Fibroblast of lung (primary cell): ENCODE measurements at regions not wholly inside any gene's neighbourhood (a gene's known extent, or its start where the extent isn't known, plus 50 kb on each side); places are given as distances from the start of the nearest gene placed in this dataset.

Experiments
- DNase-seq, 2 donors: peaks; one replicate each; pipeline versions ENCODE4 v3.0.0 to v3.0.0-alpha.2; 2010; ENCODE audit warnings: low read depth in 2 of 2
- H2AFZ ChIP-seq: 2 replicates; pipeline ENCODE4 v1.5.1; 2012; ENCODE audit warnings: low read length, control low read depth, inconsistent platforms
- H3K27ac ChIP-seq: 2 replicates; pipeline ENCODE4 v1.5.1; 2011; ENCODE audit warnings: low read length, control low read depth; ENCODE audit not compliant: insufficient read depth
- H3K27me3 ChIP-seq: 2 replicates; pipeline ENCODE4 v1.5.1; 2011; ENCODE audit warnings: mild to moderate bottlenecking, low read length; ENCODE audit not compliant: control insufficient read depth, insufficient read depth
- H3K36me3 ChIP-seq: 2 replicates; pipeline ENCODE4 v1.5.1; 2011; ENCODE audit warnings: low read length; ENCODE audit not compliant: control insufficient read depth, insufficient read depth
- H3K4me1 ChIP-seq: 2 replicates; pipeline ENCODE4 v1.5.1; 2011; ENCODE audit warnings: low read length; ENCODE audit not compliant: control insufficient read depth, insufficient read depth; ENCODE audit errors: extremely low read depth
- H3K4me2 ChIP-seq: 2 replicates; pipeline ENCODE4 v1.5.1; 2011; ENCODE audit warnings: low read length, control low read depth; ENCODE audit not compliant: insufficient read depth; ENCODE audit errors: extremely low read depth
- H3K4me3 ChIP-seq, 4 experiments: fragments of 200-600 bp in 1 of 4; sonication (generic) in 1 of 4; replicated peaks in 1 of 4; 2 replicates each; pipeline ENCODE4 v1.5.1; 2011 to 2016; ENCODE audit warnings: low read length in 4 of 4, low read depth in 3 of 4, mild to moderate bottlenecking in 3 of 4, control low read depth in 2 of 4, inconsistent platforms in 1 of 4, mixed read lengths in 1 of 4; ENCODE audit not compliant: insufficient read depth in 1 of 4; ENCODE audit errors: control extremely low read depth in 1 of 4
- H3K79me2 ChIP-seq: 2 replicates; pipeline ENCODE4 v1.5.1; 2012; ENCODE audit warnings: mild to moderate bottlenecking, low read length, inconsistent platforms; ENCODE audit not compliant: control insufficient read depth, insufficient read depth
- H3K9ac ChIP-seq: 2 replicates; pipeline ENCODE4 v1.5.1; 2011; ENCODE audit warnings: mild to moderate bottlenecking, low read length, control low read depth; ENCODE audit not compliant: insufficient read depth
- H3K9me3 ChIP-seq: 2 replicates; pipeline ENCODE4 v1.5.1; 2012; ENCODE audit warnings: low read depth, low read length; ENCODE audit not compliant: control insufficient read depth, insufficient read depth
- H4K20me1 ChIP-seq: 2 replicates; pipeline ENCODE4 v1.5.1; 2011; ENCODE audit warnings: low read length; ENCODE audit not compliant: control insufficient read depth, insufficient read depth; ENCODE audit errors: extremely low read depth
- EZH2 ChIP-seq: IDR thresholded peaks from 2 replicates; pipeline ENCODE4 v1.5.1; 2012; ENCODE audit warnings: low read length, control low read depth, mild to moderate bottlenecking; ENCODE audit errors: missing control alignments
- TF ChIP-seq, protein P1 (sequence below), 2 donors: IDR thresholded peaks in 1 of 2; conservative IDR thresholded peaks in 1 of 2; 1 replicate in 1 of 2; 2 replicates in 1 of 2; pipeline ENCODE4 v1.5.1; 2011 to 2012; ENCODE audit warnings: low read length in 2 of 2, control low read depth in 1 of 2, inconsistent platforms in 1 of 2, low read depth in 1 of 2, mild to moderate bottlenecking in 1 of 2

- TF ChIP-seq, protein P1, sequence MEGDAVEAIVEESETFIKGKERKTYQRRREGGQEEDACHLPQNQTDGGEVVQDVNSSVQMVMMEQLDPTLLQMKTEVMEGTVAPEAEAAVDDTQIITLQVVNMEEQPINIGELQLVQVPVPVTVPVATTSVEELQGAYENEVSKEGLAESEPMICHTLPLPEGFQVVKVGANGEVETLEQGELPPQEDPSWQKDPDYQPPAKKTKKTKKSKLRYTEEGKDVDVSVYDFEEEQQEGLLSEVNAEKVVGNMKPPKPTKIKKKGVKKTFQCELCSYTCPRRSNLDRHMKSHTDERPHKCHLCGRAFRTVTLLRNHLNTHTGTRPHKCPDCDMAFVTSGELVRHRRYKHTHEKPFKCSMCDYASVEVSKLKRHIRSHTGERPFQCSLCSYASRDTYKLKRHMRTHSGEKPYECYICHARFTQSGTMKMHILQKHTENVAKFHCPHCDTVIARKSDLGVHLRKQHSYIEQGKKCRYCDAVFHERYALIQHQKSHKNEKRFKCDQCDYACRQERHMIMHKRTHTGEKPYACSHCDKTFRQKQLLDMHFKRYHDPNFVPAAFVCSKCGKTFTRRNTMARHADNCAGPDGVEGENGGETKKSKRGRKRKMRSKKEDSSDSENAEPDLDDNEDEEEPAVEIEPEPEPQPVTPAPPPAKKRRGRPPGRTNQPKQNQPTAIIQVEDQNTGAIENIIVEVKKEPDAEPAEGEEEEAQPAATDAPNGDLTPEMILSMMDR (conservative IDR thresholded peaks at IDR 0.05 in 1 of 2, IDR thresholded peaks at IDR 0.05 in 1 of 2; ENCODE audit: low read depth in 1 of 2, low read length in 2 of 2) = no peak
- no peak for TF ChIP-seq EZH2
- DNase-seq = no peak
- H2AFZ ChIP-seq = no peak overlapping the region
- H3K36me3 ChIP-seq = no peaks in the 10 kb centered on the region
- H3K27ac ChIP-seq = no peak overlapping the region
- H3K4me1 ChIP-seq = no peaks in the 10 kb centered on the region
- H3K9me3 ChIP-seq = no peaks in the 10 kb centered on the region
- H3K4me3 ChIP-seq = no peak overlapping the region
- H3K79me2 ChIP-seq = no peaks in the 10 kb centered on the region
- H4K20me1 ChIP-seq = no peaks in the 10 kb centered on the region
- H3K27me3 ChIP-seq = no peaks in the 10 kb centered on the region
- no peak overlapping the region for H3K4me2 ChIP-seq
- no peak overlapping the region for H3K9ac ChIP-seq
Observed at GRCh38 chr3:35254917-35255316, 384.4 kb upstream of the ARPP21 start.

DNA sequence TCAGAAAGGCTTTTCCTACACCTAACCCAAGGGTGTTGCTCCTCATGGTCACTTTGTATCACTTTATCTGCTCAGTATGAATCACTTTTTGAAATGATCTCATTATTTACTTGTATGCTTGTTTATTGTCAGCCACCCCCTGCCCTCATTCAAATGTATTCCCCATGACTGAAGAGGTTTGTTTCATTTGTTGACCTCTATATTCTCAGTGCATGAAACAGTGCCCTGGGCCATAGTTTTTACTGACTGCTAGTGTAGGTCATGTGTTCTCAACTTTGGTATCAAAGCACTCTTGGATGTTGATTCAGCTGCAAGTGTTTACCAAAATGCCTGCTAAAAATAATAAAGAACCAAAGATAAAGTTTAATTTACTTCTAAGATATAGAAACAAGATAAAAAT, 381.7 kb upstream of the ARPP21 start:
- Histone ChIP-seq H3K9ac (no peak overlapping the region), H3K4me2 (no peak overlapping the region), H3K9me3 (no peaks in the 10 kb centered on the region), H2AFZ (no peak overlapping the region), H3K27ac (no peak overlapping the region), H3K4me3 (no peak overlapping the region), H3K27me3 (no peaks in the 10 kb centered on the region), H4K20me1 (no peaks in the 10 kb centered on the region), H3K4me1 (no peaks in the 10 kb centered on the region), H3K79me2 (no peaks in the 10 kb centered on the region), H3K36me3 (no peaks in the 10 kb centered on the region)
- no peak for DNase-seq
- TF ChIP-seq, protein P1 (conservative IDR thresholded peaks at IDR 0.05 in 1 of 2, IDR thresholded peaks at IDR 0.05 in 1 of 2; ENCODE audit: low read depth in 1 of 2, low read length in 2 of 2) = no peak
- no peak for TF ChIP-seq EZH2

DNA sequence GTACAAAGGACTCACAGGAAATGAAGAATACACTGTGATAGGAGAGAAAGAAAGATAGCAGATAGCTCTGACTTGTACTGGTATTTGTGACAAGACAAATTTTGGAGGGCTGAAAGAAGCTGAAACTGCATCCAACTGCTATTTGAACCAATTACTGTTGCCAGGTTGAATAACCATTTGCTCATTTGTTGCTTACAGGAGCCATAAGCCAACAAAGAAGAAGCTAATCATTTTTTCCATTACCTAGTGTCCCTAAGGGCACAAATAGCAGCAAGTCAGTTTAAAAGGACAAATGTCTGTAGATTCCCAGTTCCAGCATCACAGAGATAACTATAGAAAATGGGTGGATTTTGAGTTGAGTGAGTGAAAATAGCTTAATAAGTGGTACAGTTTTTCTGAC, 376.9 kb upstream of the ARPP21 start:
- H3K27ac ChIP-seq = no peak overlapping the region
- H3K4me2 ChIP-seq = no peak overlapping the region
- H3K9ac ChIP-seq = no peak overlapping the region

More for the DNA sequence above, 376.9 kb upstream of the ARPP21 start:
- H2AFZ ChIP-seq = no peak overlapping the region
- no peaks in the 10 kb centered on the region for H3K9me3 ChIP-seq
- H3K36me3 ChIP-seq = no peaks in the 10 kb centered on the region
- no peak for DNase-seq
- H3K79me2 ChIP-seq = no peaks in the 10 kb centered on the region
- no peak overlapping the region for H3K4me3 ChIP-seq
- no peak for TF ChIP-seq EZH2
- TF ChIP-seq, protein P1 (conservative IDR thresholded peaks at IDR 0.05 in 1 of 2, IDR thresholded peaks at IDR 0.05 in 1 of 2; ENCODE audit: low read depth in 1 of 2, low read length in 2 of 2) = no peak
- H3K4me1 ChIP-seq = no peaks in the 10 kb centered on the region
- H3K27me3 ChIP-seq = no peaks in the 10 kb centered on the region
- H4K20me1 ChIP-seq = no peaks in the 10 kb centered on the region
